ENCODE measurements at regions not wholly inside any gene's neighbourhood (a gene's known extent, or its start where the extent isn't known, plus 50 kb on each side); places are given as distances from the start of the nearest gene placed in this dataset.
"Not testable (repeated sequence)": the region's sequence is repeated elsewhere in the genome, so short reads cannot be mapped to it uniquely, and the experiment has no call there.

- H3K4me3 ChIP-seq (ENCODE audit: low read depth, poor library complexity, severe bottlenecking) = no peak overlapping the region
- intact Hi-C loops (cut with DNase I; ENCODE audit: low total_unique reads) = no loop called here
- TF ChIP-seq POLR2A (IDR thresholded peaks at IDR 0.05) = no peak
- no peak for TF ChIP-seq CTCF (IDR thresholded peaks at IDR 0.05)
- WGBS, 2 donors = 73 to 74% methylated on average over 4 of the region's 4 CpGs
- DNase-seq (ENCODE audit: low spot score in 2 of 2) = no peak
Observed at GRCh38 chr10:123250640-123251039, 96.4 kb downstream of the BUB3 start.

GRCh38 chr10:123252779-123253178 lies 98.6 kb downstream of the BUB3 start:
- DNase-seq (ENCODE audit: low spot score in 2 of 2) = no peak
- no peak overlapping the region for H3K4me3 ChIP-seq (ENCODE audit: low read depth, poor library complexity, severe bottlenecking)
- TF ChIP-seq CTCF (IDR thresholded peaks at IDR 0.05) (no peak), POLR2A (IDR thresholded peaks at IDR 0.05) (no peak)
- 71% methylated on average over 4 of the region's 4 CpGs for WGBS, 2 donors
- intact Hi-C loops (cut with DNase I; ENCODE audit: low total_unique reads) = no loop called here

GRCh38 chr10:123254343-123254742 lies 100.1 kb downstream of the BUB3 start:
- DNase-seq (ENCODE audit: low spot score in 2 of 2); intact Hi-C loops (cut with DNase I; ENCODE audit: low total_unique reads); H3K4me3 ChIP-seq (ENCODE audit: low read depth, poor library complexity, severe bottlenecking): not testable (repeated sequence)
- 80 to 84% methylated on average over 5 of the region's 5 CpGs for WGBS, 2 donors

GRCh38 chr10:123257904-123258456 lies 103.8 kb downstream of the BUB3 start:
- 91 to 94% methylated on average over 13 of the region's 13 CpGs for WGBS, 2 donors
- TF ChIP-seq CTCF (IDR thresholded peaks at IDR 0.05) = no peak
- no peak for TF ChIP-seq POLR2A (IDR thresholded peaks at IDR 0.05)

GRCh38 chr10:123259081-123259480 lies 104.9 kb downstream of the BUB3 start:
- intact Hi-C loops (cut with DNase I; ENCODE audit: low total_unique reads) = no loop called here
- DNase-seq (ENCODE audit: low spot score in 2 of 2) = no peak
- no peak overlapping the region for H3K4me3 ChIP-seq (ENCODE audit: low read depth, poor library complexity, severe bottlenecking)
- 74 to 80% methylated on average over 2 of the region's 2 CpGs for WGBS, 2 donors
- no peak for TF ChIP-seq POLR2A (IDR thresholded peaks at IDR 0.05)
- no peak for TF ChIP-seq CTCF (IDR thresholded peaks at IDR 0.05)

More at GRCh38 chr10:123257904-123258456, 103.8 kb downstream of the BUB3 start:
- intact Hi-C loops (cut with DNase I; ENCODE audit: low total_unique reads) = no loop called here
- H3K4me3 ChIP-seq (ENCODE audit: low read depth, poor library complexity, severe bottlenecking) = no peak overlapping the region
- DNase-seq (ENCODE audit: low spot score in 2 of 2) = no peak

- intact Hi-C loops (cut with DNase I; ENCODE audit: low total_unique reads) = no loop called here
- TF ChIP-seq POLR2A (IDR thresholded peaks at IDR 0.05) (no peak), CTCF (IDR thresholded peaks at IDR 0.05) (no peak)
- DNase-seq (ENCODE audit: low spot score in 2 of 2) = no peak
- WGBS, 2 donors = 85 to 88% methylated on average over 11 of the region's 11 CpGs
- H3K4me3 ChIP-seq (ENCODE audit: low read depth, poor library complexity, severe bottlenecking) = no peak overlapping the region
Observed at GRCh38 chr10:123259791-123260190, 105.6 kb downstream of the BUB3 start.

All from lower leg skin (tissue), 4 donors.